ENCODE measurements at regions not wholly inside any gene's neighbourhood (a gene's known extent, or its start where the extent isn't known, plus 50 kb on each side); places are given as distances from the start of the nearest gene placed in this dataset.
A peak's percentile ranks its signal among the peaks of the same experiment; 100 is the strongest.
"Not testable (repeated sequence)": the region's sequence is repeated elsewhere in the genome, so short reads cannot be mapped to it uniquely, and the experiment has no call there.

- DNase-seq (ENCODE audit: low read depth in 2 of 2), result no peak
Observed at GRCh38 chr1:37317870-37318467, 156.4 kb upstream of the ZC3H12A start.

- no peak for DNase-seq (ENCODE audit: low read depth in 2 of 2)
Observed at GRCh38 chr1:37318490-37318889, 155.9 kb upstream of the ZC3H12A start.

GRCh38 chr1:37319284-37319683 lies 155.1 kb upstream of the ZC3H12A start:
- DNase-seq (ENCODE audit: low read depth in 2 of 2), result no peak

GRCh38 chr1:37323486-37324377 lies 150.6 kb upstream of the ZC3H12A start:
- peak; percentile 2 to 5 for DNase-seq (ENCODE audit: low read depth in 2 of 2)

GRCh38 chr1:37325010-37325409 lies 149.4 kb upstream of the ZC3H12A start:
- DNase-seq (ENCODE audit: low read depth in 2 of 2), result no peak

GRCh38 chr1:37325509-37326437 lies 148.6 kb upstream of the ZC3H12A start:
- DNase-seq (ENCODE audit: low read depth in 2 of 2), result no peak

- no peak for DNase-seq (ENCODE audit: low read depth in 2 of 2)
Observed at GRCh38 chr1:37332126-37332525, 142.3 kb upstream of the ZC3H12A start.

GRCh38 chr1:37338658-37339057 lies 135.7 kb upstream of the ZC3H12A start:
- DNase-seq (ENCODE audit: low read depth in 2 of 2), result no peak

- no peak for DNase-seq (ENCODE audit: low read depth in 2 of 2)
Observed at GRCh38 chr1:37342736-37343135, 131.6 kb upstream of the ZC3H12A start.

GRCh38 chr1:37347104-37347649 lies 127.2 kb upstream of the ZC3H12A start:
- no peak for DNase-seq (ENCODE audit: low read depth in 2 of 2)

- DNase-seq (ENCODE audit: low read depth in 2 of 2), result no peak
Observed at GRCh38 chr1:37353871-37354270, 120.5 kb upstream of the ZC3H12A start.

GRCh38 chr1:37354876-37355650 lies 119.3 kb upstream of the ZC3H12A start:
- DNase-seq (ENCODE audit: low read depth in 2 of 2), result no peak

- DNase-seq (ENCODE audit: low read depth in 2 of 2), result no peak
Observed at GRCh38 chr1:37358992-37359391, 115.4 kb upstream of the ZC3H12A start.

- DNase-seq (ENCODE audit: low read depth in 2 of 2), result no peak
Observed at GRCh38 chr1:37360011-37360410, 114.4 kb upstream of the ZC3H12A start.

- no peak for DNase-seq (ENCODE audit: low read depth in 2 of 2)
Observed at GRCh38 chr1:37362594-37363385, 111.6 kb upstream of the ZC3H12A start.

- no peak for DNase-seq (ENCODE audit: low read depth in 2 of 2)
Observed at GRCh38 chr1:37363535-37363934, 110.8 kb upstream of the ZC3H12A start.

- DNase-seq (ENCODE audit: low read depth in 2 of 2), result not testable (repeated sequence)
Observed at GRCh38 chr1:37368665-37369315, 105.6 kb upstream of the ZC3H12A start.

GRCh38 chr1:37372302-37372701 lies 102.1 kb upstream of the ZC3H12A start:
- DNase-seq (ENCODE audit: low read depth in 2 of 2), result no peak

GRCh38 chr1:37372711-37373110 lies 101.7 kb upstream of the ZC3H12A start:
- DNase-seq (ENCODE audit: low read depth in 2 of 2), result no peak

GRCh38 chr1:37373413-37373812 lies 101.0 kb upstream of the ZC3H12A start:
- DNase-seq (ENCODE audit: low read depth in 2 of 2), result no peak

Measured in stimulated activated CD8-positive, alpha-beta memory T cell treated with anti-CD3 and anti-CD28 coated beads, Interleukin-2, amount 100 ng/mL, for 48 hours (primary cell).